ENCODE measurements at regions not wholly inside any gene's neighbourhood (a gene's known extent, or its start where the extent isn't known, plus 50 kb on each side); places are given as distances from the start of the nearest gene placed in this dataset.

DNA sequence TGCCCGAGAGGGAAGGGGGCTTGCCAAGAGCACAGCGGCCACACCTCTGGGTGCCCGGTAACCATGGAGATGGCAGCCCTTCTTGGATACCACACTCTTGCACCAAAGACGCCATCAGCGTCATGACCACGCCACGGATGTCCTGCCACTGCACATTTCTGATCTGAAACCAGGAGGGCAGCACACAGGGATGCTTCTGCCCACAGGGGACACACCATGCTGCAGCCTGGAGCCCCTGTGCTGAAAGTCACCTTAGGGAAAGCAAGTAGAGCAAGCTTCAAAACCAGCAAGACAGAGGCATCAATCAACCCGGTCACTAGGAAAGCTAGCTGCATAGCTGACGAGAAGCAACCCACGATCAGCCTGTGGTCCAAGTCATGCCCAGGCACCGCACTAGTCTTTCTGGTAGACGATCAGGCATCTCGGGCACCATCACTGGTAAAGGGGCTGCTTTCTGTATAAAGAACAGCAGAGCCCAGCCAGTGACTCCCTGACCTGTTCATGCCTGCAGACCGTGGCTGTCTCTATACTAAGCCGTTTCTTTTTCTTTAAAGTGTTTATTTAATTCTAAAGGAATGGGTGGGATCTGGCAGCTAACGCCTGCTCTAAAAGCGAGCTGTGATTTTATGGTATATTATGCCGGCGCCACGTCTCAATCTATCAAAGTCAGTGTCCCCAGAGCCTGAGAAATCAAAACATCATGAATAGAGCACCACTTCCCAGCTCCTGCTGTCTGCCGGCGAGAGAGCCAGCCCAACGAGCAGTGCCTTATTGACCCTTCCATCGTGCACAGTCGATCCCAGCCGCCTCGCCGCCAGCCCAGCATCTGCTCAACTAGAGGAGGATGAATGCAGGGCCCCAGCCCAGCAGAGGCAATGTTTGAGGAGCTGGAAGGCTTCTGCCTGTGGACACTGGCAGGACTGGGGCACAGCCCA lies 244.7 kb downstream of the RBFOX3 start:
- no peak overlapping the region for H3K4me3 Mint-ChIP-seq
- DNase-seq (no peak), ATAC-seq (replicated peaks) (no peak)
- H3K27me3 Mint-ChIP-seq, result peaks cover 17 to 93% of the 10 kb centered on the region in 2 donors
- no peaks in the 10 kb centered on the region for H3K4me1 Mint-ChIP-seq (ENCODE audit: low read depth in 2 of 2)
- H3K27ac Mint-ChIP-seq, result no peak overlapping the region
- no peaks in the 10 kb centered on the region for H3K36me3 Mint-ChIP-seq (ENCODE audit: insufficient read depth)
- H3K9me3 Mint-ChIP-seq, result no peaks in the 10 kb centered on the region

DNA sequence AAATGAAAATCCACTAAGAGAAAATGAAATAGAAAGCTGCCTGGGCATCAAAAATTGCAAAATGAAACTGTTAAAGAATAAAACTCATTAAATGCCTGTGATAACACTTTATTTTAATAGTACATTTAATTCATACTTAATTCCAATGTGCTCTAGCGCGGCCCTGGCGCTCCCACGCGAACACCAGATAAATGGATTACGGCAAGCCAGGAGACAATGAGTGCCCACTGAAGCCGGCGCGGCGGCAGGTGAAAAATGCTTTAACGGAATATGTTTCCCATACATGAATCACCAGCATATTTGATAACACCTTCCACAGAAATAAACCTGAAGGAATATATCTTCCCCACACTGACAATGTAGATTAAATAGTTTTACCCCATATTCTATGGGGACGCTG lies 245.5 kb downstream of the RBFOX3 start:
- peaks cover 16 to 93% of the 10 kb centered on the region in 2 donors for H3K27me3 Mint-ChIP-seq
- no peaks in the 10 kb centered on the region for H3K9me3 Mint-ChIP-seq
- ATAC-seq (replicated peaks) (no peak), DNase-seq (no peak)
- H3K27ac Mint-ChIP-seq, result no peak overlapping the region
- no peaks in the 10 kb centered on the region for H3K4me1 Mint-ChIP-seq (ENCODE audit: low read depth in 2 of 2)
- H3K4me3 Mint-ChIP-seq, result no peak overlapping the region
- no peaks in the 10 kb centered on the region for H3K36me3 Mint-ChIP-seq (ENCODE audit: insufficient read depth)

DNA sequence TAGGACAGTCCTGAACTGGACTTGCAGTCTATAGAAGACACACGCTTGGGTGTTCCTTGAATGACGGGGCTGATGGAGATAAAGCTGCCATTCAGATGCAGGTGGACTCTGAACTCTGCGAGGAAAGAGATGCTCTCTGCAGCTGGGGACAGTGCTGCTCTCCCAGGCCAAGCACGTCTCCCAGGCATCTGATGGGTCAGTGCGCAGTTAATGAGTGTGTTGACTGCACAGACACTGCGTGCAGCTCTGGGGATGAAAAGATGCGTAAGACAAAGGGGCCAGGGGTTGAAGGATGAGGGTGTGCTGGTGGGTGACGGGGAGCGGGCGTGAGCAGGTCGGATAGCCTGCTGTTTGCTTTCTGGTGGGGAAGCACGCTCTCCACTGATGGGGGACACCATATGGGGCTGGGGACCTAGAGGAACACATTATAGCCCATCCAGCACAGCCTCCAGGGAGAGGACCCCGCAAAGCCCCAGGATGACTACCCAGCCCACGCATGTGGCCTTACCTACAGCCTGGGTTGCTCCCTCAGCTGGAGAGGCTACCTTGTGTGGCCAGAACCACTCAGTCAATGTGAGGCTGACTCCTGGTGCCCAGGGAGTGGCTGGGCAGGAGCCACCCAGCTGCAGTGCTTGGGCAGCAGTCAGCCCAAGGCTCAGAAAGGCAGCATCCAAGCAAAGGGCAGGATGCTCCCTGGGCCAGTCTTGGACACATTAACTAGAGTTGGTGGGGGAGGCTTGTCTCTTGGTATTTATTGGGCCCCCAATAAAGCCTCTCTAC lies 246.3 kb downstream of the RBFOX3 start:
- no peaks in the 10 kb centered on the region for H3K9me3 Mint-ChIP-seq
- H3K4me1 Mint-ChIP-seq (ENCODE audit: low read depth in 2 of 2), result no peaks in the 10 kb centered on the region

DNA sequence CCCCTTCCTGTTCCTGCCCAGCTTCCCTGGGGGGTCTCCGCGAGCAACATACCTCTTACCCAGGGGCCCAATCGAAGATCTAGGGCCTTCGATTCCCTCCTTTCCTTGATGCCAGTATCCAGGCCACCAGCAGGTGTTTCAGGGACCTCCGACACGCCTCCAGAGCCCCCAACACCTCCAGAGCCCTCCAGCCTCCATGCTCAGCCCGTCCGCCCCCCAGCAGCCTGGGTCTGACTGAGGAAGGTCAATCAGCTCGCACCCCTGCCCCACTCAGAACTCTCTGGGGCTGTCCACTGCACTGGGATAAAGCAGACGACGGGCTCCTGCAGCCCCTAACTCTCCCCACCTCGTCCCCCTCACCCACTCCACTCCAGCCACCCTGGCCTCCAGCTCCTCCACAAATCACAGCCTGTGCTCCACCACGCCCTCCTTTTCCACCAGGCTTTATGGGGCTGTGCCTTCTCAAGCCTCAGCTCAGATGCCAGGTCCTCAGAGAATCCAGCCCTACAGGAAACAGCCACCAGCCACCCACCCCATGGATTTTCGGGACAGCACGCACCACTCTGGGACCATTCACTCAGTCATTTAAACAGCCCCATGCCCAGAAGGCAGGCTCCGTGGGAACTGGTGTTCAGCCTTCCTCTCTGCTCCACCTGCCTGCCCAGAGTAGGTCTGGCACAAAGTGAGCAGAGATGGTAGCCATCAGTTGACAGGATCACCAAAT lies 247.1 kb downstream of the RBFOX3 start:
- H3K36me3 Mint-ChIP-seq (ENCODE audit: insufficient read depth), result no peaks in the 10 kb centered on the region
- no peak for ATAC-seq (replicated peaks)
- no peaks in the 10 kb centered on the region for H3K9me3 Mint-ChIP-seq
- no peak for DNase-seq
- no peaks in the 10 kb centered on the region for H3K4me1 Mint-ChIP-seq (ENCODE audit: low read depth in 2 of 2)
- no peak overlapping the region for H3K27ac Mint-ChIP-seq
- peaks cover 16 to 93% of the 10 kb centered on the region in 2 donors for H3K27me3 Mint-ChIP-seq
- no peak overlapping the region for H3K4me3 Mint-ChIP-seq

More for the DNA sequence above, 246.3 kb downstream of the RBFOX3 start:
- no peak overlapping the region for H3K27ac Mint-ChIP-seq
- H3K36me3 Mint-ChIP-seq (ENCODE audit: insufficient read depth), result no peaks in the 10 kb centered on the region
- peaks cover 14 to 93% of the 10 kb centered on the region in 2 donors for H3K27me3 Mint-ChIP-seq
- ATAC-seq (replicated peaks), result no peak
- no peak for DNase-seq
- no peak overlapping the region for H3K4me3 Mint-ChIP-seq

DNA sequence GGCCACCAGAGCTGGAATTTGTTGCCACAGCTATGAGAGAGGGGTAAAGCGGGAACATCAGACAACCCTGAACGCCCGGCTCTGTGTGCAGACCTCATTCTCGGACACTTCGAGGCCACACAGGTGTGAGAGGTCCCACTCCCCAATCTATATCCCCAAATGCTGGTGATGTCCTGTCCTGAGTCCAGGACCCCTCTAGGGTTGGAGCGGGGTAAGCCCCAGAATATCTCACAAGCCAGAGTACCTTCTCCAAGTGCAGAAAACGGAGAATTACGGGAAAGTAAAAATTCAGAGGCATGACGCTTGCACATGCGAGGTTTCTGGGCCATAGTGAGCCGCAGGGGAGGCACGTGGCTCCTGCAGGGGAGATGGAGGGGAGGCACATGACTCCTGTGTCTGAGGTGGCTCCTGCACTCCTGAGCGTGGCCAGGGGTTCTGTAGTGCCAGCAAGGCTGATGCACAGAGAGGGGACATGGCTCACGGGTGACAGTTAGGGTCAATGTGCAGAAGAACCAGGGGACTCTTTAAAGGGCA lies 248.0 kb downstream of the RBFOX3 start:
- Mint-ChIP-seq H3K27me3 (peaks cover 24 to 93% of the 10 kb centered on the region in 2 donors), H3K4me3 (no peak overlapping the region), H3K9me3 (no peaks in the 10 kb centered on the region), H3K36me3 (ENCODE audit: insufficient read depth) (no peaks in the 10 kb centered on the region), H3K27ac (no peak overlapping the region), H3K4me1 (ENCODE audit: low read depth in 2 of 2) (no peaks in the 10 kb centered on the region)
- ATAC-seq (replicated peaks), result no peak
- no peak for DNase-seq

DNA sequence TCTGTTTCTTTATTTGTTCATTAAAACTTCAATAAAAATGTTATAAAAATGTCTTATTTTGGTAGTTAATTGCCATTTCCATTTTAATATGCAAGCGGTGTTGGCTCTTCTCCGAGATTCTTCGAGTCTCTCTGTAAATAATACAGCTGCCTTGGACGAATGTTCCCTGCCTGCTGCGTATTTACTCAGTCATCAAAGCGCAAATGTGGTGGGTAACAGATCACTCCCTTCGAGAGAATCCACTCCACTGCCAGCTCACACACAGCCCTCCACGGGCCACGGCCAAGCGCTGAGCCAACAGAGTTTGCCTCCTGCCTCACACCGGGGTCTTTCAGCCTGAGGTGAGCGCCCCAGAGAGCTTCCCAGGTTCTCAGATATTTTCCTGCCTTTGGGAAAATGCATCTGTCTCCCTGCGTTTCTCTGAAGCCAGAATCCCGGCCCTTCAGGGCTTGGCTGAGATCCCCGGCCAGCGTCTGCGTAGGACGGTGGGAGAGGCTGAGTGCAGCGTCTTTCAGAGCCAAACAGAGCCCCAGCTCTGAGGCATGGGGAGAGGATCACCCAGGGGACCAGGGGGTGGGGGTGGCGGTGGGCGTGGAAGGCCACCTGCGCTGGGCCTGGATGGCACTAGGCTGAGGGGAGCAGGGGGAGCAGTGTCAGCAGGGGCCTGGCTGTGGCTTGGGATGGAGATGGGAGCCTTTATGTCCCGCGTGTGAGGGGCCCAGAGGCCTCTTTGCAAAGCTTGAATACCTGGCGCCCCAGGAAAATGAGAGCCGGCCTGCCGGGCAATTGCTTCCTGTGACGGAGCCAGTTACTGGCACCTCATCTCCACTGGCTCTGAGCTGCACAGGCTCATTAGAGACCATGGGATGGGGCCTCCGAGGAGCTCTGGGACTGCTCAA lies 248.7 kb downstream of the RBFOX3 start:
- H3K27ac Mint-ChIP-seq, result no peak overlapping the region
- H3K9me3 Mint-ChIP-seq, result no peaks in the 10 kb centered on the region
- H3K4me3 Mint-ChIP-seq, result no peak overlapping the region
- no peaks in the 10 kb centered on the region for H3K36me3 Mint-ChIP-seq (ENCODE audit: insufficient read depth)
- ATAC-seq (replicated peaks) (no peak), DNase-seq (no peak)
- no peaks in the 10 kb centered on the region for H3K4me1 Mint-ChIP-seq (ENCODE audit: low read depth in 2 of 2)
- peaks cover 28 to 91% of the 10 kb centered on the region in 2 donors for H3K27me3 Mint-ChIP-seq

DNA sequence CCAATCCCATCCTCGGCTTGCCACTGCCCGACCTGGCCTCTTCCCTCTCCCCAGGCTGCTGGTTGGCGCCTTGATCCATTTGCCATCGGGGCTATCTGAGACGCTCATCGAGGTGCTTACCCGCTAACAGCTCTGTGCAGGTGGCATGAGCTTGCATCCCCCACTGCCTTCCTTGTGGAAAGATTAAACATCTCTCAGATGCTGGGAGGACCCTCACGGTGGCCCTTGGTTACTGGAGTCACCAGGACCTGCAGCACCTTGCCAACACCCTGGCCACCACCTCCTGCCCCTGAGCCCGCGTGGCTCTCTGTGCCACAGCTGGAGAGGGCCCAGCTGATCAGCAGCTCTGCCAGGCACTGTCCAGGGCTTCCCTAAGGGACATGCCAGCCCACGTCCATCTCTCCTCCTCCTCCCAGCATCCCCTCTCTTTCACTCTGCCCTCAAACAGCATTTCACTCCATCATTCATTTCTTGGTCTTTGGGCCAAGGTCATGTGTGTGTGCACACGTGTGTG lies 249.6 kb downstream of the RBFOX3 start:
- H3K27ac Mint-ChIP-seq, result no peak overlapping the region
- DNase-seq (no peak), ATAC-seq (replicated peaks) (no peak)
- no peak overlapping the region for H3K4me3 Mint-ChIP-seq
- no peaks in the 10 kb centered on the region for H3K4me1 Mint-ChIP-seq (ENCODE audit: low read depth in 2 of 2)
- no peaks in the 10 kb centered on the region for H3K36me3 Mint-ChIP-seq (ENCODE audit: insufficient read depth)
- no peaks in the 10 kb centered on the region for H3K9me3 Mint-ChIP-seq
- H3K27me3 Mint-ChIP-seq, result peaks cover 34 to 90% of the 10 kb centered on the region in 2 donors

DNA sequence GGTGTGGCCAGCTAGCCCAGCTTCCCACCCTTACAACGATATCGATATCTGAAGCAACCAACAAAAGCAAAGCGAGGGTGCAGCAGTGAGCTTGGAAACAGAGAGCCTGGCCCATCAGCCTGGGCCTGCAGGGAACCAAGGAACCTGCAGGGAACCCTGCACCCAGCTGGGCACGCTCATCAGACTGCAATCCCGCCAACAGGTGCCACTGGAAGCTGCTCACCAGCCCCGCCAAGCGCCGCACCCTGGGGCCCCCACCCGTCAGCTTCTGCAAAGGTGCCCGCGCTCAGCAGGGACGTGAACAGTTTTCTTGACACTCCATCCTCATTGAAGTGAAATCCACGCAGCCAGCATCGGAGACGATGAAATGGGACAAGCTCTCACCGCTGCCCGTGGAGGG lies 250.7 kb downstream of the RBFOX3 start:
- H3K27ac Mint-ChIP-seq, result no peak overlapping the region
- DNase-seq, result no peak
- H3K36me3 Mint-ChIP-seq (ENCODE audit: insufficient read depth), result no peaks in the 10 kb centered on the region
- no peak for ATAC-seq (replicated peaks)
- peaks cover 45 to 90% of the 10 kb centered on the region in 2 donors for H3K27me3 Mint-ChIP-seq
- H3K9me3 Mint-ChIP-seq, result no peaks in the 10 kb centered on the region
- no peak overlapping the region for H3K4me3 Mint-ChIP-seq
- no peaks in the 10 kb centered on the region for H3K4me1 Mint-ChIP-seq (ENCODE audit: low read depth in 2 of 2)

DNA sequence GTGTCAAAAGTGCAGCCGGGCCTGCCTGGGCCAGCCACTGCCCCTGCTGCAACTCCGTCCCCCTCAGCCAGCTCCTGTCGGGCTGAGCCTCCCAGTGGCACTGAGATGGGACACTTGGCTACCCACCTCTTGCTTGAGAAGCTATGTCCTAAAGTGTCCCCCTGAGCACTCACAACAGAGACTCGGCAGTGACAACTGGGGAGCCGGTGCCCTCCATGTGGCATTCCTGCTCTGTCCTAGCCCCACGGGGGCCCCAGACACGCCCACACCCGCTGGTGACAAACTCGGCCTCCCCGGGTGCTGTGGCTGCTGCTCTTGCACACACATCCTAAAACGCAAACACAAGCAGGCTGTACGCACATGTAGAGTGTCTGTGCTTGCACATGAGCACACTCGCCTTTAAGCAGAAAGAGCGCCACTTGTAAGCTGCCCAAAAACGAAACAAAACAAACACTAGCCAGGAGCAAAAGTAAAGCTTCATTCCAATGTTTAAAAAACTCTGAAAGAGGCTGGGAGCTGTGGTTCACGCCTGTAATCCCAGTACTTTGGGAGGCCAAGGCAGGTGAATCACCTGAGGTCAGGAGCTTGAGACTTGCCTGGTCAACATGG lies 253.9 kb downstream of the RBFOX3 start:
- DNase-seq (no peak), ATAC-seq (replicated peaks) (no peak)
- no peak overlapping the region for H3K4me3 Mint-ChIP-seq
- no peaks in the 10 kb centered on the region for H3K4me1 Mint-ChIP-seq (ENCODE audit: low read depth in 2 of 2)
- H3K9me3 Mint-ChIP-seq, result no peaks in the 10 kb centered on the region
- peaks cover 44 to 94% of the 10 kb centered on the region in 2 donors for H3K27me3 Mint-ChIP-seq
- no peak overlapping the region for H3K27ac Mint-ChIP-seq
- H3K36me3 Mint-ChIP-seq (ENCODE audit: insufficient read depth), result peaks cover 3% of the 10 kb centered on the region

DNA sequence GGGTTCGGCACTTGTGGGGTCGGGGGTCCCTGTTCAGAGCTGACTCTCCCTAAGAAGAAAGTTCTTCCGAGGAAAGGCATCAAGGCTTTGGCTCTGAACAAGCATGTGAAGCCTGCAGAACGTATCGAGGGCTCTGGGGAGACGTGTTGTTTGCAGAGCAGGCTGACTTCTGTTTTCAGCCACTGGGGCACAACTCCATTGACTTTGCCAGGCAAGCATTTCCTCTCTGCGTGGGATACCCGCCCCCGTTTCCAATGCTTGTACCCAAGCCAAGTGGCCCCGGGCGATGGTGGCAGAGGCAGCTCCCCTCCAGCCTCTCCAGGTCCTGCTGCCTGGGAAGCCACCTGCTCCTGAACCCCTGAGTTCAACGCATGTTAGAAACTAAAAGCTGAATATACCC lies 255.7 kb downstream of the RBFOX3 start:
- peaks cover 3% of the 10 kb centered on the region for H3K36me3 Mint-ChIP-seq (ENCODE audit: insufficient read depth)
- ATAC-seq (replicated peaks) (no peak), DNase-seq (no peak)
- H3K27ac Mint-ChIP-seq, result no peak overlapping the region
- peaks cover 51 to 94% of the 10 kb centered on the region in 2 donors for H3K27me3 Mint-ChIP-seq
- no peak overlapping the region for H3K4me3 Mint-ChIP-seq
- H3K4me1 Mint-ChIP-seq (ENCODE audit: low read depth in 2 of 2), result no peaks in the 10 kb centered on the region
- H3K9me3 Mint-ChIP-seq, result no peaks in the 10 kb centered on the region

DNA sequence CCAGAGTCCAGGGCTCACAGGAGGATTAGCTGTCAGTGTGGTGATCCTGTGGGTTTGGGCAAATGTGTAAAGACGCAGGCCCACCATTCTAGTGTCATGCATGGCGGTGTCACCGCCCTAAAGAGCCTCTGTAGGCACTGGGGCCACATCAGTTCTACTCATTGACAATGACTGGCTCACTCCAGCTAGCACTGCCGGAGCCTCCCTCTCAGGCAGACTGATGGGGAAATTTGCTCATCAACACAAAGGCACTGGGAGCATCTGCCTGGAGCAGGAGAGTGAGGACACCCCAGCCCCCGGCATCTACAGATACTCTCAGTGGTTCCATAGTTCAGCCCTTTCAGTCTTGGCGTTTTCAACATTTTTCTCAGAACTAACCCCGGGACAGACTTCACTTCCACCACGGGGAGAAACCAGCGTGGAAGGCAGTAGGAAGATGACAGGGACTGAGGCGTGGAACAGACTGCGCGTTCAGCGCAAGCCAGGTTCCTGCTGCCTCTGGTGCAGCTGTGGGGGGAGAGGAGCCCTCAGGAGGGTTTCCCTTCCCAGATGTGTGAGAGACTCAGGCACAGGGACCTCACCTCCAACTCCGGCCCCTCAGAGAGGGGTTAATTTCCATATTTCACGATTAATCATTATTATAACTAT lies 256.6 kb downstream of the RBFOX3 start:
- Mint-ChIP-seq H3K27ac (no peak overlapping the region), H3K27me3 (peaks cover 59 to 94% of the 10 kb centered on the region in 2 donors), H3K9me3 (no peaks in the 10 kb centered on the region), H3K4me3 (no peak overlapping the region), H3K36me3 (ENCODE audit: insufficient read depth) (peaks cover 3% of the 10 kb centered on the region), H3K4me1 (ENCODE audit: low read depth in 2 of 2) (no peaks in the 10 kb centered on the region)
- no peak for ATAC-seq (replicated peaks)
- no peak for DNase-seq

DNA sequence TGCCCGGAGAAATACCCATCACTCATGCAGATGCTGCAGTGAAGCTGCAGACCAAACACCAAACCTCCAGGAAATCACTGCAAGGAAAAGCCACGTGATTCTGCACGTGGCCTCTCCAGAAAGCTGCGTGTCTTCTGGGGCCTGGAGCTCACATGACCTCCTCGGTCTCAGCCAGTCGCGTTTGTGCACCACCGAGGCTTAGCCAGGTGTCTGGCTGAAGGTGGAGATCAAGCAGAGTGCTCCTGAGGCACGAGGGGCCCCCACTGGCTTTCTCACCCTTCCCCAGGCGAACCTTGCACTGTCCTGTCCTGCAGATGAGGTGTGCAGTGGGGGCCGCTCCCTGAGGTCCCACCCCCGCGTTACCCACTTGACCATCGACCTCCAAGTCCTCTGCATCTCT lies 257.3 kb downstream of the RBFOX3 start:
- no peak for DNase-seq
- no peak for ATAC-seq (replicated peaks)
- Mint-ChIP-seq H3K36me3 (ENCODE audit: insufficient read depth) (peaks cover 3% of the 10 kb centered on the region), H3K27ac (no peak overlapping the region), H3K4me1 (ENCODE audit: low read depth in 2 of 2) (no peaks in the 10 kb centered on the region), H3K27me3 (peaks cover 63 to 94% of the 10 kb centered on the region in 2 donors), H3K9me3 (no peaks in the 10 kb centered on the region), H3K4me3 (no peak overlapping the region)
